ENCODE measurements at regions not wholly inside any gene's neighbourhood (a gene's known extent, or its start where the extent isn't known, plus 50 kb on each side); places are given as distances from the start of the nearest gene placed in this dataset.

DNA sequence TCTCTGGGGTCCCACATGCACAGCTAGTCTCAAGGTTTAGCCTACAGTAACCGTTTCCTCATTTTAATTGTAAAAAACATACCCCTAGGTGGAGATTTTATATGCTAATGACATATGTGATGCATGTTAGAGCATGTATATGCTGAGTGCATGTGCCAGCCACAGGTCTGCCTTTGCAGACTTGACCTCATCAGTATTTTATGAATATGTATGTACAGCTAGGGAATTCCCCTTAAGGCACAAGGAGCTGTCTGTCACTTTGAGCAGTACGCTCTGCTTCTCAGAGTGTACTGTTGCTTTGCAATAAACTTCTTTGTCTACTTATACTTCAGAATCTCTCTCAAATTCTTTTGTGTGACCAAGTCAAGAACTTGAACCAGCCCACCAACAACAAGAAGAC is 131.2 kb upstream of the ERBB4 start:
- TF ChIP-seq EZH2 (IDR thresholded peaks at IDR 0.05) = no peak
- no peak for TF ChIP-seq POLR2AphosphoS5 (IDR thresholded peaks at IDR 0.05; ENCODE audit: borderline replicate concordance, low read depth, low read length)
- no peak for TF ChIP-seq FOXP2 (optimal IDR thresholded peaks at IDR 0.05; ENCODE audit: control extremely low read depth, extremely low read length, insufficient read depth)

Measured in SK-N-MC (cell line).